ENCODE measurements at regions not wholly inside any gene's neighbourhood (a gene's known extent, or its start where the extent isn't known, plus 50 kb on each side); places are given as distances from the start of the nearest gene placed in this dataset.

DNA sequence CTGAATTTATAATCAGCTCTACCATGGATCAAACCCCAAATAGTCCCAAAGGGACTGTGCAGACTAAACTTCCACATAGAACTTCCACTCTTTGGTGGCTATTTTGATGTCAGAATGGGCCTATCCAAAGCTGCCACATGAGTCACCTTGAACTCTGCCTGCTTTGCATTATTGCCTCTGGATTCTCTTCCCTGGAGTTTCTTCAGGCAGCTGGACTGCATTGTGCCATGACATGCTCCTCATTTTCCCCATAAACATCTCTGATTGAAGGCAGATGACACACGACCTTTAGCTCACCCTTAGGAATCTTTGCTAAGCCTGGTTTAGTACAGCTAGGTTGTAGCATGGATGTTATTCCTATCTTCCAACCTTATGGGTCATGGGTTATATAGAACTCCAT is 251.7 kb downstream of the FZD1 start:
- Histone ChIP-seq H3K27me3 (ENCODE audit: control insufficient read depth, insufficient read depth, low read length) (no peaks in the 10 kb centered on the region), H3K4me3 (ENCODE audit: low read depth in 2 of 2, low read length in 2 of 2) (no peak overlapping the region), H3K36me3 (ENCODE audit: control insufficient read depth, insufficient read depth, low read length) (no peaks in the 10 kb centered on the region), H3K9me3 (ENCODE audit: control insufficient read depth, insufficient read depth, low read depth, low read length) (no peaks in the 10 kb centered on the region), H3K27ac (ENCODE audit: low read length) (no peak overlapping the region), H3K4me1 (ENCODE audit: control insufficient read depth, insufficient read depth, low read length) (no peaks in the 10 kb centered on the region)
- BruUV-seq (replicated peaks): no TSS peak
- ATAC-seq (no peak), DNase-seq (ENCODE audit: low read depth, low spot score) (no peak)
- ChIA-PET CTCF (no interaction called here), POLR2A (no interaction called here)
- TF ChIP-seq SIN3A (IDR thresholded peaks at IDR 0.05; ENCODE audit: borderline replicate concordance, insufficient read depth, low read depth, low read length) (no peak), POLR2AphosphoS5 (IDR thresholded peaks at IDR 0.05; ENCODE audit: low read depth, low read length) (no peak), TCF7L2 (IDR thresholded peaks at IDR 0.05; ENCODE audit: low read depth, low read length) (no peak), REST (IDR thresholded peaks at IDR 0.05; ENCODE audit: insufficient read depth in 1 of 2, low read depth in 2 of 2, low read length in 1 of 2) (no peak)
- TF ChIP-seq, protein P1, sequence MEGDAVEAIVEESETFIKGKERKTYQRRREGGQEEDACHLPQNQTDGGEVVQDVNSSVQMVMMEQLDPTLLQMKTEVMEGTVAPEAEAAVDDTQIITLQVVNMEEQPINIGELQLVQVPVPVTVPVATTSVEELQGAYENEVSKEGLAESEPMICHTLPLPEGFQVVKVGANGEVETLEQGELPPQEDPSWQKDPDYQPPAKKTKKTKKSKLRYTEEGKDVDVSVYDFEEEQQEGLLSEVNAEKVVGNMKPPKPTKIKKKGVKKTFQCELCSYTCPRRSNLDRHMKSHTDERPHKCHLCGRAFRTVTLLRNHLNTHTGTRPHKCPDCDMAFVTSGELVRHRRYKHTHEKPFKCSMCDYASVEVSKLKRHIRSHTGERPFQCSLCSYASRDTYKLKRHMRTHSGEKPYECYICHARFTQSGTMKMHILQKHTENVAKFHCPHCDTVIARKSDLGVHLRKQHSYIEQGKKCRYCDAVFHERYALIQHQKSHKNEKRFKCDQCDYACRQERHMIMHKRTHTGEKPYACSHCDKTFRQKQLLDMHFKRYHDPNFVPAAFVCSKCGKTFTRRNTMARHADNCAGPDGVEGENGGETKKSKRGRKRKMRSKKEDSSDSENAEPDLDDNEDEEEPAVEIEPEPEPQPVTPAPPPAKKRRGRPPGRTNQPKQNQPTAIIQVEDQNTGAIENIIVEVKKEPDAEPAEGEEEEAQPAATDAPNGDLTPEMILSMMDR (IDR thresholded peaks at IDR 0.05): no peak
- in situ Hi-C loops (cut with HindIII; ENCODE audit: low pct_unique_long_range_greater_than_20kb, low sequenced_read_pairs): no loop called here
- intact Hi-C loops (cut with micrococcal nuclease; ENCODE audit: unreplicated experiment): no loop called here

- Histone ChIP-seq H3K27ac (ENCODE audit: low read length) (no peak overlapping the region), H3K9me3 (ENCODE audit: control insufficient read depth, insufficient read depth, low read depth, low read length) (no peaks in the 10 kb centered on the region), H3K36me3 (ENCODE audit: control insufficient read depth, insufficient read depth, low read length) (no peaks in the 10 kb centered on the region), H3K4me3 (ENCODE audit: low read depth in 2 of 2, low read length in 2 of 2) (no peak overlapping the region), H3K27me3 (ENCODE audit: control insufficient read depth, insufficient read depth, low read length) (no peaks in the 10 kb centered on the region), H3K4me1 (ENCODE audit: control insufficient read depth, insufficient read depth, low read length) (no peaks in the 10 kb centered on the region)
- ChIA-PET CTCF (no interaction called here), POLR2A (no interaction called here)
- in situ Hi-C loops (cut with HindIII; ENCODE audit: low pct_unique_long_range_greater_than_20kb, low sequenced_read_pairs): no loop called here
- ATAC-seq (no peak), DNase-seq (ENCODE audit: low read depth, low spot score) (no peak)
- BruUV-seq (replicated peaks): no TSS peak
- TF ChIP-seq TCF7L2 (IDR thresholded peaks at IDR 0.05; ENCODE audit: low read depth, low read length) (no peak), REST (IDR thresholded peaks at IDR 0.05; ENCODE audit: insufficient read depth in 1 of 2, low read depth in 2 of 2, low read length in 1 of 2) (no peak), POLR2AphosphoS5 (IDR thresholded peaks at IDR 0.05; ENCODE audit: low read depth, low read length) (no peak)
- intact Hi-C loops (cut with micrococcal nuclease; ENCODE audit: unreplicated experiment): no loop called here
Observed at GRCh38 chr7:91517201-91517785, 253.1 kb downstream of the FZD1 start.

Measured in Panc1 (cell line).